H9 (cell line): ENCODE measurements at regions not wholly inside any gene's neighbourhood (a gene's known extent, or its start where the extent isn't known, plus 50 kb on each side); places are given as distances from the start of the nearest gene placed in this dataset.

Experiments used
- DNase-seq: peaks from one replicate; pipeline ENCODE4 v3.0.0-alpha.2; 2017
- H2AFZ ChIP-seq: one replicate; pipeline ENCODE4 v1.6.1; 2013; ENCODE audit warnings: mild to moderate bottlenecking, low read length, control low read depth, moderate library complexity
- H2AK5ac ChIP-seq: 2 replicates; pipeline ENCODE4 v1.6.1; 2013; ENCODE audit warnings: low read length, control low read depth, mixed read lengths; ENCODE audit not compliant: insufficient read length
- H2BK120ac ChIP-seq: one replicate; pipeline ENCODE4 v1.6.1; 2013; ENCODE audit warnings: low read depth, mild to moderate bottlenecking, low read length, control low read depth, inconsistent platforms; ENCODE audit not compliant: poor library complexity, severe bottlenecking
- H2BK12ac ChIP-seq: 2 replicates; pipeline ENCODE4 v1.6.1; 2013; ENCODE audit warnings: low read length, control low read depth, mixed read lengths, low read depth; ENCODE audit not compliant: insufficient read length
- H2BK15ac ChIP-seq: 2 replicates; pipeline ENCODE4 v1.6.1; 2013; ENCODE audit warnings: low read depth, low read length, control low read depth
- H2BK20ac ChIP-seq: one replicate; pipeline ENCODE4 v1.6.1; 2013; ENCODE audit warnings: low read depth, mild to moderate bottlenecking, low read length, control low read depth, inconsistent platforms; ENCODE audit not compliant: poor library complexity, severe bottlenecking
- H2BK5ac ChIP-seq: 2 replicates; pipeline ENCODE4 v1.6.1; 2013; ENCODE audit warnings: low read length, control low read depth, mixed read lengths; ENCODE audit not compliant: insufficient read length
- H3K14ac ChIP-seq: 2 replicates; pipeline ENCODE4 v1.6.1; 2013; ENCODE audit warnings: low read length, control low read depth; ENCODE audit not compliant: insufficient read depth
- H3K18ac ChIP-seq: 2 replicates; pipeline ENCODE4 v1.6.1; 2013; ENCODE audit warnings: low read depth, mild to moderate bottlenecking, mixed read lengths, low read length, control low read depth; ENCODE audit not compliant: insufficient read length
- H3K23ac ChIP-seq: 2 replicates; pipeline ENCODE4 v1.6.1; 2013; ENCODE audit warnings: low read length, control low read depth, mixed read lengths, low read depth; ENCODE audit not compliant: insufficient read length
- H3K23me2 ChIP-seq: 2 replicates; pipeline ENCODE4 v1.6.1; 2013; ENCODE audit warnings: low read depth, mild to moderate bottlenecking, mixed read lengths, low read length, control low read depth; ENCODE audit not compliant: insufficient read length, poor library complexity, severe bottlenecking
- H3K27ac ChIP-seq: 2 replicates; pipeline ENCODE4 v1.5.1; 2013; ENCODE audit warnings: low read length, control low read depth, mixed read lengths, low read depth; ENCODE audit not compliant: insufficient read length
- H3K27me3 ChIP-seq: 2 replicates; pipeline ENCODE4 v1.6.1; 2013; ENCODE audit warnings: low read length, control low read depth, inconsistent platforms; ENCODE audit not compliant: insufficient read depth
- H3K4ac ChIP-seq: 2 replicates; pipeline ENCODE4 v1.6.1; 2013; ENCODE audit warnings: low read depth, mild to moderate bottlenecking, control low read depth, inconsistent platforms, low read length, moderate library complexity
- H3K4me1 ChIP-seq: 2 replicates; pipeline ENCODE4 v1.6.1; 2013; ENCODE audit warnings: low read length, control low read depth, inconsistent platforms; ENCODE audit not compliant: insufficient read depth
- H3K4me2 ChIP-seq: 2 replicates; pipeline ENCODE4 v1.6.1; 2013; ENCODE audit warnings: low read length, control low read depth, mixed read lengths; ENCODE audit not compliant: insufficient read length, insufficient read depth
- H3K56ac ChIP-seq: 2 replicates; pipeline ENCODE4 v1.6.1; 2013; ENCODE audit warnings: low read depth, mild to moderate bottlenecking, mixed read lengths, low read length, control low read depth; ENCODE audit not compliant: insufficient read length
- H3K79me1 ChIP-seq: 2 replicates; pipeline ENCODE4 v1.6.1; 2013; ENCODE audit warnings: low read depth, mild to moderate bottlenecking, moderate library complexity, low read length, control low read depth, inconsistent platforms; ENCODE audit not compliant: insufficient read depth, poor library complexity, severe bottlenecking
- H3K79me2 ChIP-seq: 2 replicates; pipeline ENCODE4 v1.6.1; 2013; ENCODE audit warnings: low read length, control low read depth, inconsistent platforms; ENCODE audit not compliant: insufficient read depth
- H3K9ac ChIP-seq: 2 replicates; pipeline ENCODE4 v1.6.1; 2013; ENCODE audit warnings: low read length, control low read depth, mixed read lengths; ENCODE audit not compliant: insufficient read length; ENCODE audit errors: extremely low read depth
- H3K9me3 ChIP-seq: one replicate; pipeline ENCODE4 v1.6.1; 2013; ENCODE audit warnings: low read depth, low read length, inconsistent platforms; ENCODE audit not compliant: control insufficient read depth
- H3T11ph ChIP-seq: one replicate; pipeline ENCODE4 v1.6.1; 2013; ENCODE audit warnings: mild to moderate bottlenecking, low read length, control low read depth, inconsistent platforms
- H4K20me1 ChIP-seq: one replicate; pipeline ENCODE4 v1.6.1; 2013; ENCODE audit not compliant: control insufficient read depth, insufficient read length, insufficient read depth
- H4K5ac ChIP-seq: 2 replicates; pipeline ENCODE4 v1.6.1; 2013; ENCODE audit warnings: low read depth, mild to moderate bottlenecking, mixed read lengths, low read length, control low read depth; ENCODE audit not compliant: insufficient read length
- H4K8ac ChIP-seq: replicated peaks from 2 replicates; pipeline ENCODE4 v1.6.1; 2013; ENCODE audit warnings: low read length, control low read depth, mixed read lengths, low read depth; ENCODE audit not compliant: insufficient read length
- H4K91ac ChIP-seq: 2 replicates; pipeline ENCODE4 v1.6.1; 2013; ENCODE audit warnings: low read depth, mild to moderate bottlenecking, moderate library complexity, mixed read lengths, low read length, control low read depth; ENCODE audit not compliant: insufficient read length
- H3K27ac Mint-ChIP-seq, 3 experiments: 2 replicates in 2 of 3; 3 replicates in 1 of 3; pipeline ENCODE4 v1.8.0; 2020 to 2021; ENCODE audit warnings: mixed read lengths in 3 of 3, mild to moderate bottlenecking in 1 of 3, moderate library complexity in 1 of 3
- H3K27me3 Mint-ChIP-seq: 2 replicates; pipeline ENCODE4 v1.8.0; 2021; ENCODE audit warnings: low read depth, mild to moderate bottlenecking, moderate library complexity, mixed read lengths
- H3K36me3 Mint-ChIP-seq, 3 experiments: 2 replicates in 2 of 3; 3 replicates in 1 of 3; pipeline ENCODE4 v1.8.0; 2020 to 2021; ENCODE audit warnings: low read depth in 3 of 3, mixed read lengths in 3 of 3; ENCODE audit not compliant: insufficient read depth in 1 of 3
- H3K4me1 Mint-ChIP-seq, 2 experiments: 2 replicates each; pipeline ENCODE4 v1.8.0; 2020; ENCODE audit warnings: mixed read lengths in 2 of 2
- H3K4me3 Mint-ChIP-seq, 2 experiments: 2 replicates in 1 of 2; 3 replicates in 1 of 2; pipeline ENCODE4 v1.8.0; 2020 to 2021; ENCODE audit warnings: mild to moderate bottlenecking in 2 of 2, mixed read lengths in 2 of 2, moderate library complexity in 1 of 2
- H3K9me3 Mint-ChIP-seq, 2 experiments: 2 replicates in 1 of 2; 3 replicates in 1 of 2; pipeline ENCODE4 v1.8.0; 2020; ENCODE audit warnings: mild to moderate bottlenecking in 2 of 2, mixed read lengths in 2 of 2, moderate library complexity in 1 of 2
- CTCF ChIP-seq: fragments of 200-600 bp; sonication (generic); conservative IDR thresholded peaks from 3 replicates; pipeline ENCODE4 v1.8.0; 2021; ENCODE audit warnings: antibody characterized with exemption, mild to moderate bottlenecking
- WGBS: extraction: QIAGEN DNeasy Blood & Tissue Kit; methylation state at CpG from one replicate; pipeline ENCODE4 v1.1.7; 2013; ENCODE audit warnings: missing lambda C conversion rate, low lambda C conversion rate, mixed read lengths; ENCODE audit not compliant: insufficient read length; ENCODE audit errors: extremely low coverage; 5-methylcytosine and 5-hydroxymethylcytosine counted together

GRCh38 chr5:82905986-82906385, 171.2 kb downstream of the TMEM167A start:
- no peak for DNase-seq
- Mint-ChIP-seq H3K27me3 (no peaks in the 10 kb centered on the region), H3K4me3 (no peak overlapping the region), H3K27ac (no peak overlapping the region), H3K36me3 (peaks cover 8 to 15% (median 10%) of the 10 kb centered on the region in 3 experiments), H3K9me3 (peaks cover 6 to 13% of the 10 kb centered on the region in 2 experiments; a peak in 4 of 5 replicates), H3K4me1 (peaks cover 11% of the 10 kb centered on the region in 2 experiments)
- H3K14ac ChIP-seq: no peak overlapping the region
- no peaks in the 10 kb centered on the region for H3K9me3 ChIP-seq
- H2AFZ ChIP-seq: no peak overlapping the region
- no peak overlapping the region for H3K4ac ChIP-seq
- H3T11ph ChIP-seq: no peak overlapping the region
- H3K9ac ChIP-seq: no peak overlapping the region
- H3K23me2 ChIP-seq: no peaks in the 10 kb centered on the region
- no peak overlapping the region for H3K56ac ChIP-seq
- no peak overlapping the region for H4K91ac ChIP-seq
- no peak overlapping the region for H3K27ac ChIP-seq
- no peak for TF ChIP-seq CTCF
- H4K8ac ChIP-seq: no peak overlapping the region
- H2BK120ac ChIP-seq: no peak overlapping the region
- H2BK12ac ChIP-seq: no peak overlapping the region
- H3K4me1 ChIP-seq: no peaks in the 10 kb centered on the region
- no peak overlapping the region for H2BK5ac ChIP-seq
- H2BK20ac ChIP-seq: no peak overlapping the region
- no peak overlapping the region for H3K23ac ChIP-seq
- H3K79me1 ChIP-seq: no peaks in the 10 kb centered on the region
- WGBS: no CpG with 5 or more reads among the region's 2 CpGs
- H2BK15ac ChIP-seq: no peak overlapping the region
- H3K4me2 ChIP-seq: no peak overlapping the region
- H3K18ac ChIP-seq: no peak overlapping the region
- no peaks in the 10 kb centered on the region for H3K79me2 ChIP-seq
- H2AK5ac ChIP-seq: no peak overlapping the region
- H3K27me3 ChIP-seq: no peaks in the 10 kb centered on the region
- no peak overlapping the region for H4K5ac ChIP-seq
- no peaks in the 10 kb centered on the region for H4K20me1 ChIP-seq
